Renal cortical epithelial cell (primary cell): ENCODE measurements at regions not wholly inside any gene's neighbourhood (a gene's known extent, or its start where the extent isn't known, plus 50 kb on each side); places are given as distances from the start of the nearest gene placed in this dataset.
"Not testable (repeated sequence)": the region's sequence is repeated elsewhere in the genome, so short reads cannot be mapped to it uniquely, and the experiment has no call there.

Experiments
- DNase-seq: peaks from one replicate; pipeline ENCODE4 v3.0.0-alpha.2; 2011; ENCODE audit warnings: low read depth

DNA sequence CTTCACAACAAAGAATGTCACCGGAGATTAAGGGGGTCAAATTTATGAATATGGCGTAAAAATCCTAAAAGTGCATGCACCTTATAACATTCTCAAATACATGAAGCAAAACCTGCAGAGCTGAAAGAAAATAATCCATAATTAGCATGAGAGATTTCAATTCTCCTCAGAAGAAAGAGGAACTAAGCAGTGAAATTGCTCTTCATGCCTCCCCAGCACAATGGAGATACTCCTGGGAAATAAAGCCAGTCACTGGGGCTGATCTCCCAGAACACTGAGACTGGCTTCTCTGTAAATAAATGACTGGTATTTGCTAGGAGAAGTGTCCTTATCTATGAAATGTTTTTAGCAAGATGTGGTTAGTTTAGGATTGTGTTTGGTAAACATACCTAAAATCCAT lies 68.1 kb downstream of the GOLGA6L6 start:
- not testable (repeated sequence) for DNase-seq

DNA sequence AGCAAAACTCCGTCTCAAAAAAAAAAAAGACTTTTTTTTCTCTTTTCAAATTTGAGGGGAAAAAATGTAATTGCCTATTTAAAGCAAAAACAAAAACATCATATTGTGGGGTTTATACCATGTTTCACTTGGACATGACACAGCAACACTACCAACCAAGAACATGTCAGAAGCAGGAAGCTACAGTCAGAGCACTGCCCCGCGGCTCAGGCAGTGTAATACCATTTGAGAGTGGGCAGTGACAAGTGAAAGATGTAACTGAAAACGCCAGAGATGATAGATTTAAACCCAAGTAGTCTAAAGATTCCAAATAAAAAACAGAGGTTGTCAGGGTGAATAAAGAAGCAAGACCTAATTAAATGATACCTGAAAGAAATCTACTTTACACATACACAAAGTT lies 68.6 kb downstream of the GOLGA6L6 start:
- not testable (repeated sequence) for DNase-seq

DNA sequence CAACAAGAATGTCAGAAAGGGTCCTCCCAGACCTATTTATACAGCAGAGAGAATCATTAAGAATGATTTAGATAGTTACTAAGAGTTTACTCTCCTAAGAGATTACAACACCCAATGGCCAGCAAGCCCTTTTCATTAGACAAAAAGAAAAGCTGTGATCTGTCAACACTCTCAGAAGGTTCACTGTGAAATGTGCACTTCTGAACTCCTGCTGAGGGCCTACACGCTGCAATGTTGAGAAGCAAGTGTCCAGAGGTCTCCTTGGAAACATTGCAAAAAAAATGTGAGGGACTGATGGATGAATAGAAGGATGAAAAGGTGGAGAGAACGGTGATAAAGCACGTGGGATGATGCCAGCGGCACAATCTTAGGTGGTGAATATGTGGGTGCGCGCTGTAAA lies 70.8 kb downstream of the GOLGA6L6 start:
- DNase-seq, result not testable (repeated sequence)

DNA sequence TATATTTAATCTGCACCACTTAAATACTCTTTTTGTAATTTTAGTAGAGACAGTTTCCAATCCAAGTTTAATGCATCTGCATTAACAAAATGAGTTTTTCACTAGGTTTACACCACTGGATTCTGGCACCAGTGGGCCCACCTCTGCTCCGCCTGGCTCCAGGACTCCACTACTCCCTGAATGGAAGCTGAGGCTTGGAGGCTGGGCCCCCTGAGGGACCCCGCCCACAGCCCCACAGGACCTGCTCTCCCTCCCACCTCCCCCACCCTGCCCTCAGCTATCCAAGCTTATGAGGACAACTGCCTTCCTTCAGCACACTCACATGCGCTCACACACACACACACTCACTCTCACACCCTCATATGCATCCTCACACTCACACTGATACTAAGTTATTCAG lies 100.5 kb downstream of the GOLGA6L6 start:
- DNase-seq, result not testable (repeated sequence)

DNA sequence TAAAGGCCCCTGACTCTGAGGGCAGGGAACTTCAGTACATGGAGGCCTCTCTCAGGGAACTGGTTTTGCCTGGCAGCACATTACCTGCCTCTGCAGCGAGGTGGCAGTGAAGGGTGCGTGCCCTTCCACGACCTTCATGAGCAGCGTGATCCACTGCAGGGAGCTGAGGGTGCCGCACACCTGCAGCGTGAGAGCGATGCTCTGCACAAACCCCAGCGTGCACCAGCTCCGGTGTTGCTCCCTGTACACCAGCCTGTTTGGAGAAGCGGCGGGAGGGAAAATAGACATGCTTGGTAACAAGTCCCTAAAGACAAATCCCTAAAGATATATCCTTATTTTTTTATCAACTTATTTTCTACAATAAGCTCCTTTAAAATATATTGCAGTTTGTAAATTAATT lies 101.2 kb downstream of the GOLGA6L6 start:
- DNase-seq, result not testable (repeated sequence)

DNA sequence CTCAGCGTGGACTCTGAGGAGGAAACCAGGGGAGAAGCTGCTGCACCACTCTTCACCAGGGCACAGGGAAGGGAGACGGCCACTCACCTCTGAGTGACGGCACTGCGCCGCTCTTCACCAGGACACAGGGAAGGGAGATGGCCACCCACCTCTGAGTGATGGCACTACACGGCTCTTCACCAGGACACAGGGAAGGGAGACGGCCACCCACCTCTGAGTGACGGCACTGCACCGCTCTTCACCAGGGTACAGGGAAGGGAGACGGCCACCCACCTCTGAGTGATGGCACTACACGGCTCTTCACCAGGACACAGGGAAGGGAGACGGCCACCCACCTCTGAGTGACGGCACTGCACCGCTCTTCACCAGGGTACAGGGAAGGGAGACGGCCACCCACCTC lies 102.5 kb downstream of the GOLGA6L6 start:
- not testable (repeated sequence) for DNase-seq

DNA sequence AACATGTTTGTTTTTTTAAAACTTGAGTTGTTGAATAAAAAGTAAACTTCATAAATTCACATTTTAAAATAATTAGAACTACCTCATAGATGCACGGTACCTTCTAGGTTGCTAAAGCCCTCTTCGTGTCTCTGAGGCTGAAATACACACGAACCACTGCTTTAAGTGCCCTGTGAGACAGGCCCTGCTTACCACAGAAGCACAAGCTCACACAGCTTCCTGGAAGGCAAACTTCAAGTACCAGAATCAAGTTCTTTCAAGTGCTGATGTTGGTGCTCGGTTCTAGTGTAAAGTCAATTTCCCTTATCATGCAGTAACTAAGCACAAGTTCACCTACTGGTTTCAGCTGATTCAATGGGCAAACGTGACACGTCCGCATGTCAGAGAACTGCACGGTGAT lies 103.3 kb downstream of the GOLGA6L6 start:
- DNase-seq, result not testable (repeated sequence)

DNA sequence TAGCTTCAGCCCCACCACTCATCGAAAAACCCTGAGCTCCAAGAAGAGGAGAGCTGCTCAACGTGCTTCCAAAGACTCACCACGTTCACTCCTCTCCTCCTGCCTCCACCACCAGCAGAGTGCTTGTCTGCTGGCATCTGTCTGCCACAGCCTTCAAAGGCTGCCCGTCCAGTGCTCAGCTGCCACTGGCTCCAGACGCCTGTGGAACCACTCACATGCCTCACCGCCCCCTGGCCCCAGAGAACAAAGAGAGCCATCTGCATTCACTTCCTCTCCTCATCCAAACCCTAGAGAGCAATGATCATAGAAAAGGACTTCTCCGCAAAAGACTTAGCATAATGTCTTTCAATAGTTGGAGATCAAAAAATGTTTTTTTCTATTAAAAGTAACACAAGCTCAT lies 108.1 kb downstream of the GOLGA6L6 start:
- DNase-seq, result not testable (repeated sequence)

DNA sequence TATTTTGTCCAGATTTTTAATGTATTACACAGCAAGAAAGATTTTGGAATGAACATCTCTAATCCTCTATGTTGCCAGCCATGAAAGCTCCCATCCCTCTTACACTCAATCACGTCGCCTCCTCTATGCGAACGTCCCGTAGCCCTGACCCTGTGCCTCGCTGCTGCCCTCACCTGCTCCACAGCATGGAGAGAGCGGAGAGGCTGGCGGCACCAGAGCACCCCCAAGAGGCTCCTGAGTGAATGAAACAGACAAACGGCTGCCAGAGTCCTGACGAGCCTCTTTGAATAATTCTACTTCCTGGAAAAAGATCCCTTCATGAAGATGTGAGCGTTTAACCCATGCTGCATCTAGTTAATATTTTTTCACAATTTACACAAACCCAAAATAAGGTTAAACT lies 111.1 kb downstream of the GOLGA6L6 start:
- not testable (repeated sequence) for DNase-seq

DNA sequence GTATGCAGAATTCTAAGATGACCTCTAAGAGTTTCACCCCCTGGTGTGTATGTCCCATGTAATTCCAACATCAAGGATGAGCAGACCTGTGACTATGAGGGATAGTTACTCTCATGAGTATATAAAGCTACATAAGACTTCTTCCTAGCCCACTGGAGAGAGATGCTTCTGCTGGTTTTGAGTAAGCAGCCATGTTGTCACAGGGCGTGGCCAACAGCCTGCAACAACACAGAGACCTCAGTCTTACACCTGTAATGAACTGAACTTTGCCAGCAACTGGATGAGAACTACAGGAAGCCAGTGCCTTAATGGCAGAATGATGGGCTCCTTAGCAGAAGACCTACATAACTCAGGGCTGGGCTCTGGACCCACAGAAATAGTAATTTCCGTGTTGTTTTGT lies 120.9 kb downstream of the GOLGA6L6 start:
- not testable (repeated sequence) for DNase-seq

DNA sequence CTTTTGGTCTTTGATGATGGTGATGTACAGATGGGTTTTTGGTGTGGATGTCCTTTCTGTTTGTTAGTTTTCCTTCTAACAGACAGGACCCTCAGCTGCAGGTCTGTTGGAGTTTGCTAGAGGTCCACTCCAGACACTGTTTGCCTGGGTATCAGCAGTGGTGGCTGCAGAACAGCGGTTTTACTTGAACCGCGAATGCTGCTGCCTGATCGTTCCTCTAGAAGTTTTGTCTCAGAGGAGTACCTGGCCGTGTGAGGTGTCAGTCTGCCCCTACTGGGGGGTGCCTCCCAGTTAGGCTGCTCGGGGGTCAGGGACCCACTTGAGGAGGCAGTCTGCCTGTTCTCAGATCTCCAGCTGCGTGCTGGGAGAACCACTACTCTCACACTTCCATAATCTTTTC lies 125.0 kb downstream of the GOLGA6L6 start:
- not testable (repeated sequence) for DNase-seq

DNA sequence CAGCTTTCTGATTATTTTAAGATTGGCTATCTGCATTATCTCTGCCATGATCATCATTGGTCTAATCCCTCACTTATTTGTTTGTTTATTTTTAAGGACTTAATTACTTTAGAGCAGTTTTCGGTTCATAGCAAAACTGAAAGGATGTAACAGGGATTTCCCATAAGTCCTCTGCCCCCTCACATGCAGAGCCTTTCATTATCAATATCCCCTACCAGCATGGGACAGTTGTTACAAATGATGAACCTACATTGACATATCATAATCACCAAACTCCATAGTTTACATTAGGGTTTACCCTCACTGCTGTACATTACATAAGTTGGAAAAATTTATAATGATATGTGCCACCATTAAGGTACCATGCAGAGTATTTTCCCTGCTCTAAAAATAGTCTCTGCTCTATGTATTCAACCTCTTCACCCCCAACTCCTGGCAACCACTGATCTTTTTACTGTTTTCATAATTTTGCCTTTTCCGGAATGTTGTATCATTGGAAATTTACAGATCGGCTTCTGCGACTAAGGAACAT lies 131.9 kb downstream of the GOLGA6L6 start:
- not testable (repeated sequence) for DNase-seq

DNA sequence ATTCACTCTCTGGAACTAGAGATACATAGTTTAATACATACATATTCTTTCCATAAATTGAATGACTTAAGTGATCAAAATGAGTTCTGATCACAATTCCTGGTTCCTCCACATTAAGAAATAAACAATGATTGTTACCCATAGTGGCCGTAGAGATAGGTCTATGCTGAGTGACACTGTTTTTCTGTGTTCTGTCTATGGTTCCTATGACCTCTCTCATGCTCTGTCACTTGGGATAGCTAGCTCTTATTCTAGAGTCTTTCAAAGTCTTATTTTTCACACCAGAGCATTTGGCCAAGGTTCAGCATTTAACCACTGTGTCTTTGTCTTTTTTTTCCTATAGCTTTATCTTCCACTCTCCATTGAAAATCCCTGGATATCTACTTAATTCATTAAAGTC lies 132.4 kb downstream of the GOLGA6L6 start:
- DNase-seq, result no peak

DNA sequence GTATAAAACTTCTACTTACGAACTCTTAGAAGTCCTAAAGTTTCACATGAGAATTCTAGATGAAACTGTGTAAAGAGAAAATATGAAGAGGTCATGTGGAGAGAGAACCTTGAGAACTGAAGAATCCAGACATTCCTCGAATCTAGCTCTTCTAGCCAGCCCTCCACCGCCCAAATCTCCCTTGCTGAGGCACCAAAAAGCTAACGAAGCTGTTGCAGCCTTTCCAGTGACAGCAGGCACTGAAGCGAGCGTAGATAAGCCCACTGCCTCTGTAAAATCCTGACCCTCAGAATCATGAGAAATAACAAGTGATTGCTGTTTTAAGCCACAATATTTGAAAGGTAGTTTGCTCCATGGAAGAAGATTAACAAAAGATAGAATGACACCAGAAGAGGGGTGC lies 134.0 kb downstream of the GOLGA6L6 start:
- no peak for DNase-seq

DNA sequence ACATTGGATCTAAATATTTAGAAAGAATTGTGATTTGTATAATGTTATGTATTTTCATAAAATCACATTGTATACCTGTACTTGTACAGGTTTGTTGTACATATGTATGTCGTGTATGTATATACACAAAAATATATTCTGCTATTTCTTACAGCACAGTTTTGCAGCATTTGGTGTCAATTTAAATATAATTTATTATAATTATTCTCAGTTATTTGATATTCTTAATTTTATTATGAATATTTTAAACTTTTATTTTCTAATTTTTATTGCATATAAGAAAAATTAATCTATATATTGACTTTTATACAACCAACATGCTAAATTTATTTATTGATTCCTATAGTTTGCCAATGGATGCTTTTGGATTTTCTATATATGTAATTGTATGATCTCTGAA lies 137.0 kb downstream of the GOLGA6L6 start:
- DNase-seq, result not testable (repeated sequence)

DNA sequence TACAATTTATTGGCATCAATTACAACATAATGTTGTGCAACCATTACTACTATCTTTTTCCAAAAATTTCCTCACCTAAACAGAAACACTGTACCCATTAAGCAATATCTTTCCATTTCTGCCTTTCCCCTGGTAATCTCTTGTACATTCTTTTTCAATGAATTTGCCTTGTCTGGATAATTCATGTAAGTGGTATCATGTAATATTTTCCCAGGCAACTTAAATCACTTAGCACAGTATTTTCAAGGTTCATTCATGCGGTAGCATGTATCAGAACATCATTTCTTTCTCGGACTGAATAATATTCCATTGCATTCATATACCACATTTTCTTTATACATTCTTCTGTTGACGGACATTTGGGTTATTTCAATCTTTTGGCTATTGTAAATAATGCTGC lies 139.0 kb downstream of the GOLGA6L6 start:
- not testable (repeated sequence) for DNase-seq

DNA sequence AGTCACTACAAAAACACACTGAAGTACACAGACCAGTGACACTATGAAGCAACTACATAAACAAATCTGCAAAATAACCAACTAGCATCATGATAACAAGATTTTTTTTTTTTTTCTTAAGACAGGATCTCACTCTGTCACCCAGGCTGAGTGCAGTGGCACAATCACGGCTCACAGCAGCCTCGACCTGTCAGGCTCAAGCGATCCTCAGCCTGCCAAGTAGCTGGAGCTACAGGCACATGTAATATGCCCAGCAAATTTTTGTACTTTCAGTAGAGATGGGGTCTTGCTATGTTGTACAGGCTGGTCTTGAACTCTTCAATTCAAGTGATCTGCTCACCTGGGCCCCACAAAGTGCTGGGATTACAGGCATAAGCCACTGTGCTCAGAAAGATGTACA lies 140.5 kb downstream of the GOLGA6L6 start:
- not testable (repeated sequence) for DNase-seq

DNA sequence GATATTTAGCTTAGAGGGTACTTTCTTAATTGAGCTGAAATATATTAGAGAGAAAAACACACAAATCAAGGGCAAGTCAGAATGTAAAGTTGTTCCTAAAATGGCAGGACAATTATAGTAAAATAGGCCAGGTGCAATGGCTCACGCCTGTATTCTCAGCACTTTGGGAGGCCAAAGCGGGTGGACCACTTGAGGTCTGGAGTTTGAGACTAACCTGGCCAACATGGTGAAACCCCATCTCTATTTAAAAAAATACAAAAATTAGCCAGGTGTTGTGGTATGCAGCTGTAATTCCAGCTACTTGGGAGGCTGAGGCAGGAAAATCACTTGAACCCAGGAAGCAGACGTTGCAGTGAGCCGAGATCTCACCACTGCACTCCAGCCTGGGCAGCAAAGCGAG lies 142.9 kb downstream of the GOLGA6L6 start:
- not testable (repeated sequence) for DNase-seq

DNA sequence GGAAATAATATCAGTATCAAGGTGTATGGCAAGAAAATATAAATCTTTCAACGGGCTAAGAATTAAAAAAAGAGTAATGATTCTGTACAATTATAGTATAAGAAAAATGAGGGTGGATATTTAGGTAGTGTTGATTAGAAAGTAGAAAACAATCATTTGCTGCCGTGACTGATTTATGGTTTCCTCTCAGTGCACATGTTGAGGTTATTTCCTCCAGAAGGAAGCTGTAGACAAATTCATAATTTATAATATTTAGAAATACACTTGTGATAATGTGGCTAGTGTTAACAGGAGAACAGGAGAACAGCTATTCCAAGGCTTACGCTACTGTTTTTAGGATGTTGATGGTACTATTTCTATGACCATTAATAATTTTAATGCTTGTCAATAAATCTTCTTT lies 153.4 kb downstream of the GOLGA6L6 start:
- not testable (repeated sequence) for DNase-seq

DNA sequence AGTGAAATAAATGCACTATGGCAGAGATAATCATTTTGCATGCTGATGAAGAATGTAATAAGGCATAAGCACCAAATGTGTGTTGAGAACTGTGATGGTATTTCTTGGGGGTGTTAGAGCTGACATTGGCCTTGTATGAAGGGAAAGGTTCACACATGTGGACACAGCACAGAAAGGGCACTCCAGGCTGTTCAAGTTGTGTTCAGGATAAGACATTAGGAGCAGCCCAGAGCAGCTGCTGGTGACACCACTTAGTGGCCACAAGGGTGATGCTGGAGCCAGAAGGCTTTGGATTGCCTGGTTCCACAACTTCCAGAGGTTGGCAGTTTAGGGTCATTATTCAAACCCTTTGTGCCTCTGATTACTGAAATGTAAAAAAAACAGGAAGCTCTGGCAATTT lies 155.4 kb downstream of the GOLGA6L6 start:
- DNase-seq, result no peak

DNA sequence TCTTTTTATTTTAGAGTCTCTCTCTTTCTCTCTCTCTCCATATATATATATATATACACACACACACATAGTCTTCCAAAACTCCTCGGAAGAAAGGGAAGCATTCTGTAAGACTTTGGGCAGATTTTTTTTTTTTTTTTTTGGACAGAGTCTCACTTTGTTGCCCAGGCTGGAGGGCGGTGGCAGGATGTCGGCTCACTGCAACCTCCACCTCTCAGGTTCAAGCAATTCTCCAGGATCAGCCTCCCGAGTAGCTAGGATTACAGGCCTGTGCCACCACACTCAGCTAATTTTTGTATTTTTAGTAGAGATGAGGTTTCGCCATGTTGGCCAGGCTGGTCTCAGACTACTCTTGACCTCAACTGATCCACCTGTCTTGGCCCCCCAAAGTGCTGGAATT lies 161.4 kb downstream of the GOLGA6L6 start:
- DNase-seq, result not testable (repeated sequence)

DNA sequence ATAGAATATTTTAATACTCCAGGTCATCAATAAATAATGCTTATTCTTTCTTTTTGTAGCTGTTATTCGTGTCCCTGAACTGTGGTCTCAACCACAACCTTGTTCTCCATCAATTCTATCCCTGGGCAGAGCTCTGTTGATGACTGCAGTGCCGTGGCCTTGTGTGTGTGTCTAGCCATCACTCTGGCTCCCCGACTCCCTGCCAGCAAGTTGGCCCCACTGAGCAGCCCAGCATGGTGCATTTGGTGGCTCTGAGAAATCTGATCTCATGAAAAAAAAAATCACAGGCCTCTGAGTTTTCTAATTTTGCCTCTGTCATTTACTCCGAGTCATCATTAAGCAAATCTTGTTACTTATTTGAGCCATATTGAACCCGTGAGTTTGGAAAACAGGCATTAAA lies 164.7 kb downstream of the GOLGA6L6 start:
- no peak for DNase-seq

DNA sequence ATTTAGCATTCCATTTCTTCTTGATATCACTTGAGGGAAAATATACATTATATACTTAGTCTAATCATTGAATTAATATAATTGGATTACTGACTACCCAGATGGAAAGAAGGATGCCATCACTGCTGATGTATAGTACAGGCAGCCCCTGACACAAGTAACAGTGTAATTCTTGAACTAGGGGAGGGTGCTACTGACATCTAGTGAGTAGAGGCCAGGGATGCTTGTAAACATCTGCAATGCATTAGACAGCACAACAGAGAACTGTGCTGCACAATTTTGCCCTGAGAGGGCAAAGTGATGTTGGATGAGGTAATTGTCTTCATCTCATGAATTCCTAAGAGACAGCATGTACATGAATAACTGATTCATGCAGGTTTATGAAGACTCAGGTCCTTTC lies 169.2 kb downstream of the GOLGA6L6 start:
- not testable (repeated sequence) for DNase-seq

DNA sequence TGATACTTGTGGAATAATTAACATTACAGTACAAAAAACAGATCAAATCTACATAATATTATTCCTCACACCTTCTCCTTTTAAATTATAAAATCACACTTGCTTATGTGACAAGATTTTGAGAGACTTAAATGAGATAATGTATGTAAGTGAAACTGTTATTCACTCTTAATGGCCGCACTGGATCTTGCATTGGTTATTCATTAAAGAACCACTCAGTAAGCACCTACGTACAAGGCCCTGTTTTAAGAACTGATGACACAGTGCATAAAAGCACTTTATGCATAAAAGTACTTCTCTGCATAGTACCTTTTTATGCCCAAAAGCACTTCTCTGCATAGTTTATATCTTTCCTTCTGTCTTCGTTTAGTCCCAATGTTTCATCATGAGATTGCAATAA lies 172.1 kb downstream of the GOLGA6L6 start:
- DNase-seq, result no peak
